ENCODE measurements at regions not wholly inside any gene's neighbourhood (a gene's known extent, or its start where the extent isn't known, plus 50 kb on each side); places are given as distances from the start of the nearest gene placed in this dataset.

DNA sequence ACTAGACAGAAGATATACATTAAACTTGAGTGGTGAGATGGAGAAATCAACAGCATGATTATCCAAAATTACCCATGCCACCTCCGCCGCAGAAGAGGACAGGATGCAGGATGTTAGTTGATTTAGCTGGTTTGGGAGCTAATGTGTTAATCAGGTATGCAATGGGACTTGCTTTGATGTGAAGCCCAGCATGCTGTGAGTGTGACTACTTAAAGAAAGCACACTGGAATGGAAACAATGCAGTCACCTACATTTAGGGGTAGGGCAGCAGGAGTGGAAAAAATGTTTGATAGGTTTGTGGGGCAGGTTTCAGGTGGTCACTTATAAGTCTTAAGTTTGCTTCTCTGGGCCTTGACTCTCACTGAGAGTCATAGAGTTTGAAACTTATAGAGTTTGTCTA is 170.0 kb upstream of the DAAM1 start:
- WGBS (ENCODE audit: insufficient coverage): no CpG with 5 or more reads among the region's 2 CpGs
- no peaks in the 10 kb centered on the region for H3K4me1 ChIP-seq (ENCODE audit: control insufficient read depth in 1 of 2, insufficient read depth in 2 of 2, low read length in 2 of 2)
- H3K27ac ChIP-seq (ENCODE audit: low read depth in 1 of 2, low read length in 2 of 2): no peak overlapping the region
- no peak overlapping the region for H3K4me3 Mint-ChIP-seq
- H3K9me3 Mint-ChIP-seq: peaks cover 3 to 7% (median 5%) of the 10 kb centered on the region in 7 donors
- no peaks in the 10 kb centered on the region for H4K20me1 ChIP-seq (ENCODE audit: insufficient read depth, low read length)
- H3K4me3 ChIP-seq (replicated peaks in 1 of 3; ENCODE audit: low read depth in 2 of 3, low read length in 3 of 3): no peak overlapping the region
- intact Hi-C loops (cut with micrococcal nuclease): no loop called here
- H3K36me3 ChIP-seq (replicated peaks in 1 of 2; ENCODE audit: control insufficient read depth in 1 of 2, insufficient read depth in 2 of 2, low read length in 2 of 2): no peaks in the 10 kb centered on the region
- no peaks in the 10 kb centered on the region for H3K36me3 Mint-ChIP-seq
- no peak overlapping the region for H2AFZ ChIP-seq (ENCODE audit: insufficient read depth, low read depth, low read length, poor library complexity, severe bottlenecking)
- DNase-seq: no peak
- no peak overlapping the region for H3K9ac ChIP-seq (ENCODE audit: insufficient read depth, low read length, poor library complexity, severe bottlenecking)
- H3K4me1 Mint-ChIP-seq: no peaks in the 10 kb centered on the region
- TF ChIP-seq, protein P1, sequence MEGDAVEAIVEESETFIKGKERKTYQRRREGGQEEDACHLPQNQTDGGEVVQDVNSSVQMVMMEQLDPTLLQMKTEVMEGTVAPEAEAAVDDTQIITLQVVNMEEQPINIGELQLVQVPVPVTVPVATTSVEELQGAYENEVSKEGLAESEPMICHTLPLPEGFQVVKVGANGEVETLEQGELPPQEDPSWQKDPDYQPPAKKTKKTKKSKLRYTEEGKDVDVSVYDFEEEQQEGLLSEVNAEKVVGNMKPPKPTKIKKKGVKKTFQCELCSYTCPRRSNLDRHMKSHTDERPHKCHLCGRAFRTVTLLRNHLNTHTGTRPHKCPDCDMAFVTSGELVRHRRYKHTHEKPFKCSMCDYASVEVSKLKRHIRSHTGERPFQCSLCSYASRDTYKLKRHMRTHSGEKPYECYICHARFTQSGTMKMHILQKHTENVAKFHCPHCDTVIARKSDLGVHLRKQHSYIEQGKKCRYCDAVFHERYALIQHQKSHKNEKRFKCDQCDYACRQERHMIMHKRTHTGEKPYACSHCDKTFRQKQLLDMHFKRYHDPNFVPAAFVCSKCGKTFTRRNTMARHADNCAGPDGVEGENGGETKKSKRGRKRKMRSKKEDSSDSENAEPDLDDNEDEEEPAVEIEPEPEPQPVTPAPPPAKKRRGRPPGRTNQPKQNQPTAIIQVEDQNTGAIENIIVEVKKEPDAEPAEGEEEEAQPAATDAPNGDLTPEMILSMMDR (IDR thresholded peaks at IDR 0.05): no peak
- H3K27me3 Mint-ChIP-seq (ENCODE audit: low read depth in 3 of 3): peaks cover 0 to 2% (median 1%) of the 10 kb centered on the region in 3 donors
- no peak overlapping the region for H3K27ac Mint-ChIP-seq
- H3K9me3 ChIP-seq (replicated peaks in 1 of 2; ENCODE audit: control insufficient read depth in 1 of 2, insufficient read depth in 1 of 2, low read length in 2 of 2): peaks cover 0 to 4% of the 10 kb centered on the region in 2 donors
- no peaks in the 10 kb centered on the region for H3K27me3 ChIP-seq (ENCODE audit: control insufficient read depth in 2 of 2, insufficient read depth in 2 of 2, low read length in 2 of 2)
- H3K4me2 ChIP-seq (replicated peaks; ENCODE audit: extremely low read depth, low read length, poor library complexity, severe bottlenecking): no peak overlapping the region
- no peaks in the 10 kb centered on the region for H3K79me2 ChIP-seq (ENCODE audit: insufficient read depth, low read length)

DNA sequence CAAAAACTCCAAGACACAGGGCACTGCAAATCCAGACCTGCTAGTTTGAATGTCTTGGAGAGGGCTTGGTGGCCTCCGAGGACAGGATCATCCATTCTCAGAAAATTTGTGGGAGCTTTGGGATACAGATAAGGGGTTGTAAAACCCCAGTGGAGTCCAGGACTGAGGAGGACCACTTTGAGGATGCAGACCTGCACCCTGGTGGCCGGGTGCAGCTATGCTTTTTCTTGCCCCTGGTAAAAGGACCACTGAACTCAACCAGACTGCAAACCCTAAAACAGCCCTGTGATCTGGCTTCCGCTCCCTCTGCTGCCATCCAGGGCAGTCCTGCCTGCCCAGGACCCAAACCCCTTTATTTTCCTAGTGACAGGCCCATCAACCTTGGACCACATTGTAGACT is 169.5 kb upstream of the DAAM1 start:
- 95% methylated on average over 3 of the region's 3 CpGs for WGBS (ENCODE audit: insufficient coverage)

More for the DNA sequence above, 169.5 kb upstream of the DAAM1 start:
- Histone ChIP-seq H3K27ac (ENCODE audit: low read depth in 1 of 2, low read length in 2 of 2) (no peak overlapping the region), H4K20me1 (ENCODE audit: insufficient read depth, low read length) (no peaks in the 10 kb centered on the region), H2AFZ (ENCODE audit: insufficient read depth, low read depth, low read length, poor library complexity, severe bottlenecking) (no peak overlapping the region), H3K36me3 (replicated peaks in 1 of 2; ENCODE audit: control insufficient read depth in 1 of 2, insufficient read depth in 2 of 2, low read length in 2 of 2) (no peaks in the 10 kb centered on the region), H3K9me3 (replicated peaks in 1 of 2; ENCODE audit: control insufficient read depth in 1 of 2, insufficient read depth in 1 of 2, low read length in 2 of 2) (peaks cover 0 to under 1% of the 10 kb centered on the region in 2 donors), H3K79me2 (ENCODE audit: insufficient read depth, low read length) (no peaks in the 10 kb centered on the region), H3K4me1 (ENCODE audit: control insufficient read depth in 1 of 2, insufficient read depth in 2 of 2, low read length in 2 of 2) (no peaks in the 10 kb centered on the region), H3K4me3 (replicated peaks in 1 of 3; ENCODE audit: low read depth in 2 of 3, low read length in 3 of 3) (no peak overlapping the region), H3K27me3 (ENCODE audit: control insufficient read depth in 2 of 2, insufficient read depth in 2 of 2, low read length in 2 of 2) (no peaks in the 10 kb centered on the region), H3K9ac (ENCODE audit: insufficient read depth, low read length, poor library complexity, severe bottlenecking) (no peak overlapping the region), H3K4me2 (replicated peaks; ENCODE audit: extremely low read depth, low read length, poor library complexity, severe bottlenecking) (no peak overlapping the region)
- Mint-ChIP-seq H3K9me3 (peaks cover 0 to 4% (median 2%) of the 10 kb centered on the region in 7 donors), H3K4me3 (no peak overlapping the region), H3K36me3 (no peaks in the 10 kb centered on the region), H3K27me3 (ENCODE audit: low read depth in 3 of 3) (peaks cover 0 to 2% (median 1%) of the 10 kb centered on the region in 3 donors), H3K27ac (no peak overlapping the region), H3K4me1 (no peaks in the 10 kb centered on the region)
- intact Hi-C loops (cut with micrococcal nuclease): no loop called here
- no peak for DNase-seq
- TF ChIP-seq, protein P1 (IDR thresholded peaks at IDR 0.05): no peak

Data from CD14-positive monocyte (primary cell).